ENCODE measurements at regions not wholly inside any gene's neighbourhood (a gene's known extent, or its start where the extent isn't known, plus 50 kb on each side); places are given as distances from the start of the nearest gene placed in this dataset.

- no peak for TF ChIP-seq POLR2A (IDR thresholded peaks at IDR 0.05)
- no peak for TF ChIP-seq CTCF (IDR thresholded peaks at IDR 0.05)
Measured at GRCh38 chr6:120147071-120147871, 797.7 kb upstream of the MAN1A1 start.

All from gastroesophageal sphincter (tissue), 3 donors.